Keratinocyte (primary cell): ENCODE measurements at regions not wholly inside any gene's neighbourhood (a gene's known extent, or its start where the extent isn't known, plus 50 kb on each side); places are given as distances from the start of the nearest gene placed in this dataset.

Experiments
- DNase-seq: peaks from one replicate; pipeline ENCODE4 v3.0.0-alpha.2; 2011; ENCODE audit warnings: low read depth, missing footprints, low spot score
- FAIRE-seq: peaks from 2 replicates; lab custom pipeline; 2011; peaks lifted over from hg19 to GRCh38; lab: Jason Lieb, UNC
- H2AFZ ChIP-seq: 2 replicates; pipeline ENCODE4 v1.6.0; 2012; ENCODE audit warnings: low read length, control low read depth, inconsistent platforms; ENCODE audit not compliant: control insufficient read depth
- H3K27ac ChIP-seq: 2 replicates; pipeline ENCODE4 v1.5.1; 2011; ENCODE audit warnings: low read length; ENCODE audit not compliant: control insufficient read depth, insufficient read depth
- H3K27me3 ChIP-seq: 3 replicates; pipeline ENCODE4 v1.6.0; 2011; ENCODE audit warnings: low read length; ENCODE audit not compliant: control insufficient read depth, insufficient read depth; ENCODE audit errors: extremely low read depth
- H3K36me3 ChIP-seq, 2 experiments: 2 replicates in 1 of 2; 3 replicates in 1 of 2; pipeline ENCODE4 v1.5.1; 2011; ENCODE audit warnings: low read length in 2 of 2, mild to moderate bottlenecking in 1 of 2; ENCODE audit not compliant: control insufficient read depth in 2 of 2, insufficient read depth in 2 of 2; ENCODE audit errors: extremely low read depth in 1 of 2
- H3K4me1 ChIP-seq: 3 replicates; pipeline ENCODE4 v1.5.1; 2011; ENCODE audit warnings: low read length; ENCODE audit not compliant: control insufficient read depth, insufficient read depth; ENCODE audit errors: extremely low read depth
- H3K4me2 ChIP-seq: 3 replicates; pipeline ENCODE4 v1.6.0; 2011; ENCODE audit warnings: low read depth, low read length; ENCODE audit not compliant: control insufficient read depth, insufficient read depth; ENCODE audit errors: extremely low read depth
- H3K4me3 ChIP-seq, 3 experiments: fragments of 200-600 bp in 1 of 3; sonication (generic) in 1 of 3; 2 replicates in 2 of 3; 3 replicates in 1 of 3; pipeline ENCODE4 v1.5.1; 2011 to 2016; ENCODE audit warnings: low read length in 3 of 3, mild to moderate bottlenecking in 3 of 3, control low read depth in 2 of 3, inconsistent platforms in 1 of 3, low read depth in 1 of 3, mixed read lengths in 1 of 3, mixed run types in 1 of 3, moderate library complexity in 1 of 3; ENCODE audit not compliant: control insufficient read depth in 2 of 3, insufficient read depth in 2 of 3; ENCODE audit errors: extremely low read depth in 1 of 3
- H3K79me2 ChIP-seq: 2 replicates; pipeline ENCODE4 v1.6.0; 2012; ENCODE audit warnings: low read length; ENCODE audit not compliant: control insufficient read depth, insufficient read depth
- H3K9ac ChIP-seq: 3 replicates; pipeline ENCODE4 v1.6.0; 2011; ENCODE audit warnings: low read length; ENCODE audit not compliant: control insufficient read depth, insufficient read depth; ENCODE audit errors: extremely low read depth
- H3K9me1 ChIP-seq: 3 replicates; pipeline ENCODE4 v1.6.0; 2011; ENCODE audit warnings: low read length; ENCODE audit not compliant: control insufficient read depth, insufficient read depth; ENCODE audit errors: extremely low read depth
- H3K9me3 ChIP-seq: 2 replicates; pipeline ENCODE4 v1.5.1; 2012; ENCODE audit warnings: low read depth, low read length; ENCODE audit not compliant: control insufficient read depth
- H4K20me1 ChIP-seq: 3 replicates; pipeline ENCODE4 v1.6.0; 2011; ENCODE audit warnings: low read length; ENCODE audit not compliant: control insufficient read depth, insufficient read depth; ENCODE audit errors: extremely low read depth
- EZH2 ChIP-seq: IDR thresholded peaks from one replicate; pipeline ENCODE4 v1.6.1; 2012; ENCODE audit warnings: inconsistent platforms, mild to moderate bottlenecking, low read length, moderate library complexity
- dilution Hi-C: fragments of 300-500 bp; cut with MboI; formaldehyde crosslinking; loops from one replicate; pipeline ENCODE4 v1.7.0; 2020; ENCODE audit warnings: low sequenced_read_pairs; ENCODE audit not compliant: extremely low pct_ligation_motif_present
- TF ChIP-seq, protein P1 (sequence below), 3 experiments: IDR thresholded peaks in 1 of 3; conservative IDR thresholded peaks in 1 of 3; optimal IDR thresholded peaks in 1 of 3; 2 replicates in 2 of 3; 3 replicates in 1 of 3; pipeline versions ENCODE3 to v1.5.1; 2011; ENCODE audit warnings: low read length in 3 of 3, mild to moderate bottlenecking in 3 of 3, moderate library complexity in 2 of 3, control low read depth in 1 of 3, inconsistent platforms in 1 of 3; ENCODE audit not compliant: insufficient read depth in 2 of 3; ENCODE audit errors: extremely low read depth in 1 of 3

DNA sequence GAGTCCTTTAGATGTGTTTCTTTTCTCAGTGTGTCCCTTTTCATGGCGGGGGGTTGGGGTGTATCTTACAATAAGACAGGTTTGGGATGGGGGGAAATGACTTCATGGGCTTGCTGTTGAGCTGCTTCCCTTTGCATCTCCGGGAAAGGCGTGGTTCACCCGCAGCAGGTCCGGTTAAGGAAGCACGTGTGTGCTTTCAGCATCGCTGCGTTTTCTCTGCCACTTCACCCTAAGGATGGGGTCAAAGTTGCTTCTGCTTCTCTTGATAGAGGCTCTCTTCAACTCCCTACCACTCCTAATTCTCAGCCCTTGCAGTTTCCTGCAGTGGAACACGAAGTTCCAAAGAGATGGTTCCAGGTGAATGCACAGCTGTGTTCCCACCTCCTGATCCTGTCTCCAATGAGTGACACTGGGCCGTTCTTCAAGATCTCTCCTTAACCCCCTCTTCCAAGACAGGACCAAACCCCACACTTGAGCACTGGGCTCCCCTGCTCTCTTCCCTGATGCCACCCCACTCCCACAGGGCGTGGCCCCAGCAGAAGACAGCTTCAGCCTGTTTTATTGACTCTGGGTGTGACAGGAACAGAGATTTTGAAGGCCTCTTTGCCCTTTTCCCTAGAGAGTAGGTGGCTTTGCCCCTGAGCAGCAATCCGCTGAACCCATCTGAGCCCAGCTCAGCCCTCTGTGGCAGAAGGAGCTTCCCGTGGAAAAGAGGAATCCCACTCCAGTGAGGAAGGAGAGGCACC is 85.2 kb downstream of the PLEKHG1 start:
- Histone ChIP-seq H3K9me3 (no peaks in the 10 kb centered on the region), H2AFZ (no peak overlapping the region), H3K36me3 (no peaks in the 10 kb centered on the region), H3K79me2 (no peaks in the 10 kb centered on the region), H3K9ac (no peak overlapping the region), H3K4me2 (no peak overlapping the region), H3K27ac (no peak overlapping the region), H4K20me1 (no peaks in the 10 kb centered on the region), H3K9me1 (no peaks in the 10 kb centered on the region), H3K4me3 (no peak overlapping the region), H3K4me1 (peaks cover 6% of the 10 kb centered on the region), H3K27me3 (no peaks in the 10 kb centered on the region)
- FAIRE-seq (no peak), DNase-seq (no peak)
- no peak for TF ChIP-seq EZH2
- TF ChIP-seq, protein P1, sequence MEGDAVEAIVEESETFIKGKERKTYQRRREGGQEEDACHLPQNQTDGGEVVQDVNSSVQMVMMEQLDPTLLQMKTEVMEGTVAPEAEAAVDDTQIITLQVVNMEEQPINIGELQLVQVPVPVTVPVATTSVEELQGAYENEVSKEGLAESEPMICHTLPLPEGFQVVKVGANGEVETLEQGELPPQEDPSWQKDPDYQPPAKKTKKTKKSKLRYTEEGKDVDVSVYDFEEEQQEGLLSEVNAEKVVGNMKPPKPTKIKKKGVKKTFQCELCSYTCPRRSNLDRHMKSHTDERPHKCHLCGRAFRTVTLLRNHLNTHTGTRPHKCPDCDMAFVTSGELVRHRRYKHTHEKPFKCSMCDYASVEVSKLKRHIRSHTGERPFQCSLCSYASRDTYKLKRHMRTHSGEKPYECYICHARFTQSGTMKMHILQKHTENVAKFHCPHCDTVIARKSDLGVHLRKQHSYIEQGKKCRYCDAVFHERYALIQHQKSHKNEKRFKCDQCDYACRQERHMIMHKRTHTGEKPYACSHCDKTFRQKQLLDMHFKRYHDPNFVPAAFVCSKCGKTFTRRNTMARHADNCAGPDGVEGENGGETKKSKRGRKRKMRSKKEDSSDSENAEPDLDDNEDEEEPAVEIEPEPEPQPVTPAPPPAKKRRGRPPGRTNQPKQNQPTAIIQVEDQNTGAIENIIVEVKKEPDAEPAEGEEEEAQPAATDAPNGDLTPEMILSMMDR (optimal IDR thresholded peaks at IDR 0.05 in 1 of 3, IDR thresholded peaks at IDR 0.05 in 1 of 3, conservative IDR thresholded peaks at IDR 0.05 in 1 of 3; ENCODE audit: extremely low read depth in 1 of 3, insufficient read depth in 2 of 3, low read length in 3 of 3) = no peak
- dilution Hi-C loops = no loop called here

DNA sequence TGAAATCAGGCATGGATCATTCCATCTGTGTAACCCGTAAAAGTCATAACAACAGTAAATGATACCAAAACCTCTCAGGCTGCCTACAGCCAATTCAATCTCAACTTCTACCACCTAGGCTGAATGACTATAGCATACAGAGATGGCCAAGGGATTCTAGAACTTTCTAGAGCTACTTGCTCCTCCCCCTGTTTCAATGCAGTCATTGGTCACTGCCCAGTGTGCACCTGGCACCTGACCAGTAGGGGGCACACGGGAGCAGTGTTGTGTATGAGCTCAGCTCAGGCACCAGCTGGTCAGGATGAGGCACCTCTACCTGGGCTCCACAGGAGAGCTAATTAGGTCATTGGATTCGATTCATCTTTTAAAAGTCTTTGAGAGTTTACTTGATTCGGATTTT is 86.2 kb downstream of the PLEKHG1 start:
- FAIRE-seq = peak; percentile 36
- TF ChIP-seq, protein P1 (optimal IDR thresholded peaks at IDR 0.05 in 1 of 3, IDR thresholded peaks at IDR 0.05 in 1 of 3, conservative IDR thresholded peaks at IDR 0.05 in 1 of 3; ENCODE audit: extremely low read depth in 1 of 3, insufficient read depth in 2 of 3, low read length in 3 of 3) = peak; percentile 76 to 94 (median 90)
- no peak for TF ChIP-seq EZH2

More for the DNA sequence above, 86.2 kb downstream of the PLEKHG1 start:
- H3K4me2 ChIP-seq = no peak overlapping the region
- no peaks in the 10 kb centered on the region for H3K9me3 ChIP-seq
- no peaks in the 10 kb centered on the region for H4K20me1 ChIP-seq
- H2AFZ ChIP-seq = no peak overlapping the region
- H3K9ac ChIP-seq = no peak overlapping the region
- dilution Hi-C loops = no loop called here
- DNase-seq = peak; percentile 28
- H3K36me3 ChIP-seq = no peaks in the 10 kb centered on the region
- H3K79me2 ChIP-seq = no peaks in the 10 kb centered on the region
- H3K4me1 ChIP-seq = peaks cover 6% of the 10 kb centered on the region
- no peaks in the 10 kb centered on the region for H3K27me3 ChIP-seq
- no peak overlapping the region for H3K27ac ChIP-seq
- no peaks in the 10 kb centered on the region for H3K9me1 ChIP-seq
- no peak overlapping the region for H3K4me3 ChIP-seq
